RWPE1 (cell line): ENCODE measurements at regions not wholly inside any gene's neighbourhood (a gene's known extent, or its start where the extent isn't known, plus 50 kb on each side); places are given as distances from the start of the nearest gene placed in this dataset.

Experiments used
- CTCF ChIA-PET: fragments of 350-600 bp; sonication (Branson Sonifier 250); formaldehyde crosslinking; extraction: SDS; loops from one replicate; lab custom pipeline; 2021; lab: Yijun Ruan, JAX
- POLR2A ChIA-PET: fragments of 400-600 bp; formaldehyde crosslinking; extraction: SDS; loops from one replicate; lab custom pipeline; 2020; ENCODE audit warnings: antibody characterized with exemption; ENCODE audit not compliant: low non-redundant PET; lab: Yijun Ruan, JAX
- DNase-seq: peaks from one replicate; pipeline ENCODE4 v3.0.0; 2012; ENCODE audit warnings: low spot score
- H3K27ac ChIP-seq: fragments of 450-650 bp; 2 replicates; pipeline ENCODE4 v1.5.1; 2017
- CTCF ChIP-seq: fragments of 450-650 bp; conservative IDR thresholded peaks from 2 replicates; pipeline ENCODE4 v1.5.1; 2017; ENCODE audit warnings: low read depth, mild to moderate bottlenecking

GRCh38 chr2:65539633-65540032 lies 107.2 kb upstream of the SPRED2 start:
- TF ChIP-seq CTCF = no peak
- POLR2A ChIA-PET = no interaction called here
- CTCF ChIA-PET = interaction anchor here (0.6 kb wide), 1 partner anchor 14 kb away, joined by 5 read pairs; no protein-coding TSS in a partner anchor
- DNase-seq = no peak
- H3K27ac ChIP-seq = no peak overlapping the region

- CTCF ChIA-PET = no interaction called here
- no peak for TF ChIP-seq CTCF
- POLR2A ChIA-PET = interaction anchor here (0.7 kb wide), 1 partner anchor 550 kb away, joined by 3 read pairs; no protein-coding TSS in a partner anchor
Observed at GRCh38 chr2:65537651-65538385, 105.4 kb upstream of the SPRED2 start.

GRCh38 chr2:65536596-65536995 lies 104.2 kb upstream of the SPRED2 start:
- no peak overlapping the region for H3K27ac ChIP-seq
- POLR2A ChIA-PET = no interaction called here
- CTCF ChIA-PET = interaction anchor here (0.6 kb wide), 2 partner anchors 19 to 1023 kb away, joined by 3 to 6 read pairs; no protein-coding TSS in a partner anchor
- DNase-seq = no peak
- TF ChIP-seq CTCF = no peak

More at GRCh38 chr2:65537651-65538385, 105.4 kb upstream of the SPRED2 start:
- no peak for DNase-seq
- H3K27ac ChIP-seq = no peak overlapping the region

GRCh38 chr2:65532937-65533336 lies 100.5 kb upstream of the SPRED2 start:
- DNase-seq = no peak
- POLR2A ChIA-PET = no interaction called here
- CTCF ChIA-PET = no interaction called here
- H3K27ac ChIP-seq = no peak overlapping the region
- no peak for TF ChIP-seq CTCF

- no peak for TF ChIP-seq CTCF
- ChIA-PET POLR2A (no interaction called here), CTCF (no interaction called here)
- H3K27ac ChIP-seq = no peak overlapping the region
- DNase-seq = no peak
Observed at GRCh38 chr2:65532326-65532725, 99.9 kb upstream of the SPRED2 start.

GRCh38 chr2:65530547-65531320 lies 98.3 kb upstream of the SPRED2 start:
- CTCF ChIA-PET = no interaction called here
- POLR2A ChIA-PET = no interaction called here

More at GRCh38 chr2:65530547-65531320, 98.3 kb upstream of the SPRED2 start:
- peak; percentile 13 for DNase-seq
- TF ChIP-seq CTCF = no peak
- H3K27ac ChIP-seq = no peak overlapping the region
